Tibial nerve (tissue), 4 donors: ENCODE measurements at regions not wholly inside any gene's neighbourhood (a gene's known extent, or its start where the extent isn't known, plus 50 kb on each side); places are given as distances from the start of the nearest gene placed in this dataset.

Experiments used
- EP300 ChIP-seq, 2 donors: sonication (generic); formaldehyde crosslinking; IDR thresholded peaks; one replicate each; pipeline ENCODE4 v1.6.1; 2017; ENCODE audit warnings: antibody characterized with exemption in 2 of 2, mild to moderate bottlenecking in 1 of 2
- TF ChIP-seq, protein P1 (sequence below), 5 experiments: fragments of 200-600 bp in 3 of 5; fragments of 450-650 bp in 2 of 5; sonication (generic) in 3 of 5; IDR thresholded peaks; one replicate each; pipeline ENCODE4 v1.5.1; 2016 to 2019; ENCODE audit warnings: antibody characterized with exemption in 5 of 5, mild to moderate bottlenecking in 3 of 5, moderate library complexity in 2 of 5

DNA sequence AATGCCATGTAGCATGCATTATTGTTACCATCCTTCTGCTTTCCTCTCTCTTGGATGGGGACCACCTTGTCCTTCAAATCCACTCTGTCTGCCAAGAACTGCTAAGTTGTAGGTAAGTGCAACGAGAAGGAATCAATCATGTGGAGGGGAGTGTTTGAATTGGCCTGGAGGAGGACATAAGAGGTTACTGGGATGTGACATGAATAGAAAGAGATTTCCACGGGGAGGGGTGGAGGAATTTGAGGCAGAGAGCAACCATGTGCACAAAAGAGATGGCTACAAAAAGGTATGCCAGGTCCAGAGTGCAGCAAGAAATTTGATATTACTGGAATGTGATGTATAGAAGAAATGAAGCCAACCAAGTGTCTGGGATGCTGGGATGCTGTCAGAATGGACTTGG, 648.9 kb upstream of the KLF4 start:
- TF ChIP-seq, protein P1, sequence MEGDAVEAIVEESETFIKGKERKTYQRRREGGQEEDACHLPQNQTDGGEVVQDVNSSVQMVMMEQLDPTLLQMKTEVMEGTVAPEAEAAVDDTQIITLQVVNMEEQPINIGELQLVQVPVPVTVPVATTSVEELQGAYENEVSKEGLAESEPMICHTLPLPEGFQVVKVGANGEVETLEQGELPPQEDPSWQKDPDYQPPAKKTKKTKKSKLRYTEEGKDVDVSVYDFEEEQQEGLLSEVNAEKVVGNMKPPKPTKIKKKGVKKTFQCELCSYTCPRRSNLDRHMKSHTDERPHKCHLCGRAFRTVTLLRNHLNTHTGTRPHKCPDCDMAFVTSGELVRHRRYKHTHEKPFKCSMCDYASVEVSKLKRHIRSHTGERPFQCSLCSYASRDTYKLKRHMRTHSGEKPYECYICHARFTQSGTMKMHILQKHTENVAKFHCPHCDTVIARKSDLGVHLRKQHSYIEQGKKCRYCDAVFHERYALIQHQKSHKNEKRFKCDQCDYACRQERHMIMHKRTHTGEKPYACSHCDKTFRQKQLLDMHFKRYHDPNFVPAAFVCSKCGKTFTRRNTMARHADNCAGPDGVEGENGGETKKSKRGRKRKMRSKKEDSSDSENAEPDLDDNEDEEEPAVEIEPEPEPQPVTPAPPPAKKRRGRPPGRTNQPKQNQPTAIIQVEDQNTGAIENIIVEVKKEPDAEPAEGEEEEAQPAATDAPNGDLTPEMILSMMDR (IDR thresholded peaks at IDR 0.05) = no peak
- no peak for TF ChIP-seq EP300 (IDR thresholded peaks at IDR 0.05)
